ENCODE measurements at regions not wholly inside any gene's neighbourhood (a gene's known extent, or its start where the extent isn't known, plus 50 kb on each side); places are given as distances from the start of the nearest gene placed in this dataset.

GRCh38 chr9:115556432-115556831, 438.5 kb upstream of the TNC start:
- H3K23ac ChIP-seq (ENCODE audit: insufficient read length, low read depth, low read length), result no peak overlapping the region
- no peak overlapping the region for H2AFZ ChIP-seq (ENCODE audit: low read length)
- no peaks in the 10 kb centered on the region for H4K20me1 ChIP-seq (ENCODE audit: control insufficient read depth, insufficient read depth, insufficient read length)
- H2BK5ac ChIP-seq (ENCODE audit: insufficient read length, low read length), result no peak overlapping the region
- no peaks in the 10 kb centered on the region for H3K23me2 ChIP-seq (ENCODE audit: insufficient read length, low read depth, low read length, poor library complexity, severe bottlenecking)
- peaks cover 3% of the 10 kb centered on the region; the same call in 1 of the 2 replicates for H3K27me3 Mint-ChIP-seq (ENCODE audit: low read depth)
- H4K8ac ChIP-seq (replicated peaks; ENCODE audit: insufficient read length, low read depth, low read length), result no peak overlapping the region
- H3K56ac ChIP-seq (ENCODE audit: insufficient read length, low read depth, low read length), result no peak overlapping the region
- H2AK5ac ChIP-seq (ENCODE audit: insufficient read length, low read length), result no peak overlapping the region
- H3K9me3 Mint-ChIP-seq, result peaks cover 36% of the 10 kb centered on the region in 2 experiments
- H2BK12ac ChIP-seq (ENCODE audit: insufficient read length, low read depth, low read length), result no peak overlapping the region
- H3K27me3 ChIP-seq (ENCODE audit: insufficient read depth, low read length), result no peaks in the 10 kb centered on the region
- no peak overlapping the region for H3K18ac ChIP-seq (ENCODE audit: insufficient read length, low read depth, low read length)
- H3K14ac ChIP-seq (ENCODE audit: insufficient read depth, low read length), result no peak overlapping the region
- H3K27ac ChIP-seq (ENCODE audit: insufficient read length, low read depth, low read length), result no peak overlapping the region
- H3K36me3 Mint-ChIP-seq (ENCODE audit: insufficient read depth in 1 of 3, low read depth in 3 of 3), result peaks cover 24 to 39% (median 36%) of the 10 kb centered on the region in 3 experiments
- H2BK15ac ChIP-seq (ENCODE audit: low read depth, low read length), result no peak overlapping the region
- H3K79me1 ChIP-seq (ENCODE audit: insufficient read depth, low read depth, low read length, poor library complexity, severe bottlenecking), result no peaks in the 10 kb centered on the region
- no peak overlapping the region for H3K4ac ChIP-seq (ENCODE audit: low read depth, low read length)
- no peak overlapping the region for H3T11ph ChIP-seq (ENCODE audit: low read length)
- peaks cover 17 to 20% of the 10 kb centered on the region in 2 experiments for H3K4me1 Mint-ChIP-seq
- no peak overlapping the region for H3K9ac ChIP-seq (ENCODE audit: extremely low read depth, insufficient read length, low read length)
- no peak overlapping the region for H4K5ac ChIP-seq (ENCODE audit: insufficient read length, low read depth, low read length)
- no peaks in the 10 kb centered on the region for H3K4me1 ChIP-seq (ENCODE audit: insufficient read depth, low read length)
- no peak overlapping the region for H2BK120ac ChIP-seq (ENCODE audit: low read depth, low read length, poor library complexity, severe bottlenecking)
- no peak overlapping the region for H3K27ac Mint-ChIP-seq
- DNase-seq, result no peak
- no CpG with 5 or more reads among the region's 1 CpG for WGBS (ENCODE audit: extremely low coverage, insufficient read length, low lambda C conversion rate)
- no peak overlapping the region for H3K4me3 Mint-ChIP-seq
- TF ChIP-seq, protein P1, sequence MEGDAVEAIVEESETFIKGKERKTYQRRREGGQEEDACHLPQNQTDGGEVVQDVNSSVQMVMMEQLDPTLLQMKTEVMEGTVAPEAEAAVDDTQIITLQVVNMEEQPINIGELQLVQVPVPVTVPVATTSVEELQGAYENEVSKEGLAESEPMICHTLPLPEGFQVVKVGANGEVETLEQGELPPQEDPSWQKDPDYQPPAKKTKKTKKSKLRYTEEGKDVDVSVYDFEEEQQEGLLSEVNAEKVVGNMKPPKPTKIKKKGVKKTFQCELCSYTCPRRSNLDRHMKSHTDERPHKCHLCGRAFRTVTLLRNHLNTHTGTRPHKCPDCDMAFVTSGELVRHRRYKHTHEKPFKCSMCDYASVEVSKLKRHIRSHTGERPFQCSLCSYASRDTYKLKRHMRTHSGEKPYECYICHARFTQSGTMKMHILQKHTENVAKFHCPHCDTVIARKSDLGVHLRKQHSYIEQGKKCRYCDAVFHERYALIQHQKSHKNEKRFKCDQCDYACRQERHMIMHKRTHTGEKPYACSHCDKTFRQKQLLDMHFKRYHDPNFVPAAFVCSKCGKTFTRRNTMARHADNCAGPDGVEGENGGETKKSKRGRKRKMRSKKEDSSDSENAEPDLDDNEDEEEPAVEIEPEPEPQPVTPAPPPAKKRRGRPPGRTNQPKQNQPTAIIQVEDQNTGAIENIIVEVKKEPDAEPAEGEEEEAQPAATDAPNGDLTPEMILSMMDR (conservative IDR thresholded peaks at IDR 0.05), result no peak
- H3K79me2 ChIP-seq (ENCODE audit: insufficient read depth, low read length), result no peaks in the 10 kb centered on the region
- H2BK20ac ChIP-seq (ENCODE audit: low read depth, low read length, poor library complexity, severe bottlenecking), result no peak overlapping the region
- no peak overlapping the region for H3K4me2 ChIP-seq (ENCODE audit: insufficient read depth, insufficient read length, low read length)
- peaks cover 15% of the 10 kb centered on the region for H3K9me3 ChIP-seq (ENCODE audit: control insufficient read depth, low read depth, low read length)
- H4K91ac ChIP-seq (ENCODE audit: insufficient read length, low read depth, low read length), result no peak overlapping the region
